ACC112 (cell line): ENCODE measurements at regions not wholly inside any gene's neighbourhood (a gene's known extent, or its start where the extent isn't known, plus 50 kb on each side); places are given as distances from the start of the nearest gene placed in this dataset.
A peak's percentile ranks its signal among the peaks of the same experiment; 100 is the strongest.

Source experiments
- H2AFZ ChIP-seq: fragments of 200-600 bp; sonication (generic); one replicate; pipeline ENCODE4 v1.6.0; 2017; ENCODE audit warnings: antibody characterized with exemption, low read length; ENCODE audit not compliant: unreplicated experiment
- H3K27ac ChIP-seq: fragments of 200-600 bp; sonication (generic); 2 replicates; pipeline ENCODE4 v1.5.1; 2014; ENCODE audit warnings: low read depth, mild to moderate bottlenecking, antibody characterized with exemption, low read length, moderate library complexity
- H3K27me3 ChIP-seq: fragments of 200-600 bp; sonication (generic); 2 replicates; pipeline ENCODE4 v1.6.1; 2014; ENCODE audit warnings: mild to moderate bottlenecking, antibody characterized with exemption, low read length, moderate library complexity, mixed read lengths; ENCODE audit not compliant: insufficient read depth
- H3K36me3 ChIP-seq: fragments of 200-600 bp; sonication (generic); 2 replicates; pipeline ENCODE4 v1.6.1; 2016; ENCODE audit warnings: mild to moderate bottlenecking, antibody characterized with exemption, low read length, moderate library complexity, mixed read lengths; ENCODE audit not compliant: insufficient read depth
- H3K4me1 ChIP-seq: fragments of 200-600 bp; sonication (generic); one replicate; pipeline ENCODE4 v1.6.1; 2016; ENCODE audit warnings: low read length, mixed read lengths; ENCODE audit not compliant: insufficient read depth, unreplicated experiment, control insufficient read depth
- H3K4me3 ChIP-seq: fragments of 200-600 bp; sonication (generic); 2 replicates; pipeline ENCODE4 v1.5.1; 2014; ENCODE audit warnings: mild to moderate bottlenecking, low read depth, low read length
- H3K79me2 ChIP-seq: fragments of 200-600 bp; sonication (generic); one replicate; pipeline ENCODE4 v1.6.0; 2016; ENCODE audit warnings: low read length; ENCODE audit not compliant: control insufficient read depth, unreplicated experiment, insufficient read depth

GRCh38 chr11:111035746-111036145, 209.8 kb upstream of the POU2AF2 start:
- Histone ChIP-seq H3K27me3 (no peaks in the 10 kb centered on the region), H3K36me3 (no peaks in the 10 kb centered on the region), H3K4me1 (no peaks in the 10 kb centered on the region), H3K79me2 (no peaks in the 10 kb centered on the region), H2AFZ (no peak overlapping the region), H3K4me3 (no peak overlapping the region), H3K27ac (no peak overlapping the region)

DNA sequence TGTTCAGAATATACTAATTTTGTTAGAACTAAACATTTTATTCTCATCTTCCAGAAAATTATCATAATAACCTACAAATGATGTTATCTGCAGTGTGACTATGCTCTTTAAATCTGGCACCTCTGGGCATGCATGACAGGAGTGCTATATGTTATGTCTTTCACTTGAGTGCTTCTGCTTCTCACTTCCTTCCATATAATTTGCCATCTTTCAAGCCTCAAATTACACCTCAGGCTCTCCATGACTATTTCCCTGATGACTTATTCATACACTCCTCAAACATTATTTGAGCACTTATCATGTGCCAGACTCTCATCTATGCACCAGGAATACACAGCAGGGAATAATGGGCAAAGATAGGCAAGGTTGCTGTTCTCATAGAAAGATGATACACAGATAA, 219.3 kb upstream of the POU2AF2 start:
- no peaks in the 10 kb centered on the region for H3K79me2 ChIP-seq
- H3K36me3 ChIP-seq, result no peaks in the 10 kb centered on the region
- no peak overlapping the region for H3K27ac ChIP-seq
- H3K4me1 ChIP-seq, result no peaks in the 10 kb centered on the region
- no peak overlapping the region for H2AFZ ChIP-seq
- no peak overlapping the region for H3K4me3 ChIP-seq
- H3K27me3 ChIP-seq, result peaks cover 5% of the 10 kb centered on the region; the same call in 1 of the 2 replicates

DNA sequence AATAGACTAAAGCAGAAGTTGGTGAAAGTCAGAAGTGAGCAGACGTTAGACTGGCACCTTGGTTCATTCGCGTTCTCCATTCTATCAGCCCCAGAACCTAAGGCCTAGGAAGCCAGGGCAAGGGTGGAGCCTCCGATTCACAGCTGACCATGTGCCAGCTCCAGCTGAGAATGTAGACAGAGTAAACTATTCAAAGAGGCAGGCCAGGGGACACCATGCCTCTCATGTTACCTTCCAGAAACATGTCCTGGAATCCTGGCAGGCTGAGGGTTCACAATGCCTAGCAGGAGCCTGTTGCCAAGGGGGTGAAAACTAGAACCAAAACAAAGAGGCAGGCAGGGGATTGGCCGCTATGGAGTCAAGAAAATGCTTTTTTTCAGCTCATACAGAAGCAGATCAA, 224.4 kb upstream of the POU2AF2 start:
- Histone ChIP-seq H3K4me3 (no peak overlapping the region), H3K27ac (no peak overlapping the region), H3K36me3 (no peaks in the 10 kb centered on the region), H3K79me2 (no peaks in the 10 kb centered on the region), H3K27me3 (peaks cover 5% of the 10 kb centered on the region; the same call in 1 of the 2 replicates), H3K4me1 (no peaks in the 10 kb centered on the region), H2AFZ (no peak overlapping the region)

GRCh38 chr11:111019871-111020670, 225.5 kb upstream of the POU2AF2 start:
- Histone ChIP-seq H3K36me3 (no peaks in the 10 kb centered on the region), H2AFZ (peak overlapping the region; percentile 40), H3K27me3 (peaks cover 2% of the 10 kb centered on the region; the same call in 1 of the 2 replicates), H3K4me1 (no peaks in the 10 kb centered on the region), H3K4me3 (no peak overlapping the region), H3K27ac (no peak overlapping the region), H3K79me2 (no peaks in the 10 kb centered on the region)

GRCh38 chr11:111019451-111019850, 226.1 kb upstream of the POU2AF2 start:
- Histone ChIP-seq H3K27me3 (no peaks in the 10 kb centered on the region), H2AFZ (peak overlapping the region; percentile 40), H3K4me1 (no peaks in the 10 kb centered on the region), H3K27ac (no peak overlapping the region), H3K79me2 (no peaks in the 10 kb centered on the region), H3K4me3 (no peak overlapping the region), H3K36me3 (no peaks in the 10 kb centered on the region)

- no peak overlapping the region for H3K27ac ChIP-seq
- no peaks in the 10 kb centered on the region for H3K27me3 ChIP-seq
- H3K36me3 ChIP-seq, result no peaks in the 10 kb centered on the region
- no peaks in the 10 kb centered on the region for H3K4me1 ChIP-seq
- no peak overlapping the region for H2AFZ ChIP-seq
- H3K4me3 ChIP-seq, result no peak overlapping the region
- no peaks in the 10 kb centered on the region for H3K79me2 ChIP-seq
These were observed 227.0 kb upstream of the POU2AF2 start for GRCh38 chr11:111018566-111018965.

GRCh38 chr11:111012491-111012890, 233.0 kb upstream of the POU2AF2 start:
- no peaks in the 10 kb centered on the region for H3K4me1 ChIP-seq
- H3K27ac ChIP-seq, result no peak overlapping the region
- no peak overlapping the region for H3K4me3 ChIP-seq
- H3K27me3 ChIP-seq, result no peaks in the 10 kb centered on the region
- H2AFZ ChIP-seq, result no peak overlapping the region
- no peaks in the 10 kb centered on the region for H3K36me3 ChIP-seq
- H3K79me2 ChIP-seq, result no peaks in the 10 kb centered on the region

GRCh38 chr11:111011275-111011594, 234.3 kb upstream of the POU2AF2 start:
- Histone ChIP-seq H3K27ac (no peak overlapping the region), H3K4me3 (no peak overlapping the region), H3K36me3 (no peaks in the 10 kb centered on the region), H3K4me1 (no peaks in the 10 kb centered on the region), H3K79me2 (no peaks in the 10 kb centered on the region), H2AFZ (no peak overlapping the region), H3K27me3 (no peaks in the 10 kb centered on the region)

GRCh38 chr11:111010391-111011274, 234.9 kb upstream of the POU2AF2 start:
- Histone ChIP-seq H3K4me1 (no peaks in the 10 kb centered on the region), H3K36me3 (no peaks in the 10 kb centered on the region), H3K27ac (no peak overlapping the region), H3K27me3 (no peaks in the 10 kb centered on the region), H3K4me3 (no peak overlapping the region), H3K79me2 (no peaks in the 10 kb centered on the region), H2AFZ (no peak overlapping the region)

- Histone ChIP-seq H3K4me3 (no peak overlapping the region), H3K27ac (no peak overlapping the region), H3K4me1 (peaks cover 14% of the 10 kb centered on the region), H3K27me3 (no peaks in the 10 kb centered on the region), H2AFZ (no peak overlapping the region), H3K79me2 (no peaks in the 10 kb centered on the region), H3K36me3 (no peaks in the 10 kb centered on the region)
These were observed 239.3 kb upstream of the POU2AF2 start for GRCh38 chr11:111006227-111006626.
